ENCODE measurements at regions not wholly inside any gene's neighbourhood (a gene's known extent, or its start where the extent isn't known, plus 50 kb on each side); places are given as distances from the start of the nearest gene placed in this dataset.
"Not testable (repeated sequence)": the region's sequence is repeated elsewhere in the genome, so short reads cannot be mapped to it uniquely, and the experiment has no call there.

GRCh38 chr22:17318817-17319216 lies 50.4 kb upstream of the CECR2 start:
- no peaks in the 10 kb centered on the region for H3K36me3 ChIP-seq
- no peaks in the 10 kb centered on the region for H3K9me3 ChIP-seq
- no peaks in the 10 kb centered on the region for H4K20me1 ChIP-seq
- H3K27me3 ChIP-seq: no peaks in the 10 kb centered on the region
- no peak overlapping the region for H3K27ac ChIP-seq
- TF ChIP-seq Cebpa-rat (IDR thresholded peaks at IDR 0.05): no peak
- H3K4me3 ChIP-seq: no peak overlapping the region
- no peaks in the 10 kb centered on the region for H3K4me1 ChIP-seq
- H3K9ac ChIP-seq: no peak overlapping the region
- H3K4me2 ChIP-seq: no peak overlapping the region

GRCh38 chr22:17315310-17315709 lies 54.0 kb upstream of the CECR2 start:
- H4K20me1 ChIP-seq: no peaks in the 10 kb centered on the region
- no peak overlapping the region for H3K4me2 ChIP-seq
- no peak overlapping the region for H3K27ac ChIP-seq
- no peaks in the 10 kb centered on the region for H3K4me1 ChIP-seq
- H3K9me3 ChIP-seq: no peaks in the 10 kb centered on the region
- no peaks in the 10 kb centered on the region for H3K27me3 ChIP-seq
- no peak overlapping the region for H3K4me3 ChIP-seq
- no peak for TF ChIP-seq Cebpa-rat (IDR thresholded peaks at IDR 0.05)
- no peak overlapping the region for H3K9ac ChIP-seq
- no peaks in the 10 kb centered on the region for H3K36me3 ChIP-seq

GRCh38 chr22:17314487-17314886 lies 54.8 kb upstream of the CECR2 start:
- Histone ChIP-seq H3K4me1 (no peaks in the 10 kb centered on the region), H3K4me2 (no peak overlapping the region), H3K36me3 (no peaks in the 10 kb centered on the region), H3K4me3 (no peak overlapping the region), H3K9ac (no peak overlapping the region), H4K20me1 (no peaks in the 10 kb centered on the region), H3K27ac (no peak overlapping the region), H3K27me3 (no peaks in the 10 kb centered on the region), H3K9me3 (no peaks in the 10 kb centered on the region)
- TF ChIP-seq Cebpa-rat (IDR thresholded peaks at IDR 0.05): no peak

GRCh38 chr22:17313626-17314025 lies 55.6 kb upstream of the CECR2 start:
- Histone ChIP-seq H3K4me2 (no peak overlapping the region), H3K27me3 (no peaks in the 10 kb centered on the region), H3K4me1 (no peaks in the 10 kb centered on the region), H3K4me3 (no peak overlapping the region), H3K36me3 (no peaks in the 10 kb centered on the region), H3K9ac (no peak overlapping the region), H3K9me3 (no peaks in the 10 kb centered on the region), H3K27ac (no peak overlapping the region), H4K20me1 (no peaks in the 10 kb centered on the region)
- TF ChIP-seq Cebpa-rat (IDR thresholded peaks at IDR 0.05): no peak

GRCh38 chr22:17307566-17307965 lies 61.7 kb upstream of the CECR2 start:
- Histone ChIP-seq H3K9me3 (no peaks in the 10 kb centered on the region), H3K27ac (no peak overlapping the region), H3K27me3 (no peaks in the 10 kb centered on the region), H3K4me2 (no peak overlapping the region), H3K4me1 (peaks cover 5% of the 10 kb centered on the region; the same call in 1 of the 2 replicates), H3K4me3 (no peak overlapping the region), H3K36me3 (no peaks in the 10 kb centered on the region), H3K9ac (no peak overlapping the region), H4K20me1 (no peaks in the 10 kb centered on the region)
- no peak for TF ChIP-seq Cebpa-rat (IDR thresholded peaks at IDR 0.05)

GRCh38 chr22:17305076-17305475 lies 64.2 kb upstream of the CECR2 start:
- Histone ChIP-seq H3K27me3 (no peaks in the 10 kb centered on the region), H3K9ac (no peak overlapping the region), H3K9me3 (peaks cover 3% of the 10 kb centered on the region; the same call in 1 of the 2 replicates), H3K4me2 (no peak overlapping the region), H3K4me1 (peaks cover 5% of the 10 kb centered on the region; the same call in 1 of the 2 replicates), H3K36me3 (no peaks in the 10 kb centered on the region), H3K27ac (no peak overlapping the region), H4K20me1 (no peaks in the 10 kb centered on the region), H3K4me3 (no peak overlapping the region)
- TF ChIP-seq Cebpa-rat (IDR thresholded peaks at IDR 0.05): no peak

- no peaks in the 10 kb centered on the region for H4K20me1 ChIP-seq
- H3K27ac ChIP-seq: no peak overlapping the region
- no peak overlapping the region for H3K4me3 ChIP-seq
- peaks cover 5% of the 10 kb centered on the region; the same call in 1 of the 2 replicates for H3K4me1 ChIP-seq
- no peaks in the 10 kb centered on the region for H3K36me3 ChIP-seq
- TF ChIP-seq Cebpa-rat (IDR thresholded peaks at IDR 0.05): no peak
- H3K9ac ChIP-seq: no peak overlapping the region
- H3K27me3 ChIP-seq: no peaks in the 10 kb centered on the region
- H3K4me2 ChIP-seq: no peak overlapping the region
- H3K9me3 ChIP-seq: peaks cover 4% of the 10 kb centered on the region
These were observed 65.2 kb upstream of the CECR2 start for GRCh38 chr22:17303840-17304779.

GRCh38 chr22:17303441-17303839 lies 65.8 kb upstream of the CECR2 start:
- Histone ChIP-seq H4K20me1 (no peaks in the 10 kb centered on the region), H3K4me1 (peaks cover 5% of the 10 kb centered on the region; the same call in 1 of the 2 replicates), H3K9me3 (peaks cover 4% of the 10 kb centered on the region), H3K4me2 (no peak overlapping the region), H3K4me3 (no peak overlapping the region), H3K9ac (no peak overlapping the region), H3K27ac (no peak overlapping the region), H3K36me3 (no peaks in the 10 kb centered on the region), H3K27me3 (no peaks in the 10 kb centered on the region)
- TF ChIP-seq Cebpa-rat (IDR thresholded peaks at IDR 0.05): no peak

- H3K9me3 ChIP-seq: peaks cover 4% of the 10 kb centered on the region
- H3K36me3 ChIP-seq: no peaks in the 10 kb centered on the region
- H3K4me1 ChIP-seq: peaks cover 5% of the 10 kb centered on the region; the same call in 1 of the 2 replicates
These were observed 66.6 kb upstream of the CECR2 start for GRCh38 chr22:17302616-17303015.

GRCh38 chr22:17300926-17301325 lies 68.3 kb upstream of the CECR2 start:
- Histone ChIP-seq H3K4me2 (no peak overlapping the region), H3K27ac (no peak overlapping the region), H3K36me3 (no peaks in the 10 kb centered on the region), H4K20me1 (no peaks in the 10 kb centered on the region), H3K9ac (no peak overlapping the region), H3K27me3 (no peaks in the 10 kb centered on the region), H3K9me3 (peaks cover 4% of the 10 kb centered on the region), H3K4me3 (no peak overlapping the region), H3K4me1 (peaks cover 5% of the 10 kb centered on the region; the same call in 1 of the 2 replicates)
- no peak for TF ChIP-seq Cebpa-rat (IDR thresholded peaks at IDR 0.05)

More at GRCh38 chr22:17302616-17303015, 66.6 kb upstream of the CECR2 start:
- Histone ChIP-seq H3K27me3 (no peaks in the 10 kb centered on the region), H3K4me3 (no peak overlapping the region), H3K4me2 (no peak overlapping the region), H3K9ac (no peak overlapping the region), H3K27ac (no peak overlapping the region), H4K20me1 (no peaks in the 10 kb centered on the region)
- no peak for TF ChIP-seq Cebpa-rat (IDR thresholded peaks at IDR 0.05)

GRCh38 chr22:17298805-17299502 lies 70.3 kb upstream of the CECR2 start:
- H3K9ac ChIP-seq, H3K4me3 ChIP-seq, H3K9me3 ChIP-seq, H3K36me3 ChIP-seq, H3K4me1 ChIP-seq, H3K27ac ChIP-seq, H3K27me3 ChIP-seq, H4K20me1 ChIP-seq, H3K4me2 ChIP-seq: not testable (repeated sequence)

Measured in BLaER1 (cell line).